Astrocyte (in vitro differentiated cells and primary cell): ENCODE measurements at regions not wholly inside any gene's neighbourhood (a gene's known extent, or its start where the extent isn't known, plus 50 kb on each side); places are given as distances from the start of the nearest gene placed in this dataset.

ENCODE experiments used
- CTCF ChIP-seq: IDR thresholded peaks from 2 replicates; pipeline ENCODE4 v1.5.1; 2011; ENCODE audit warnings: low read depth, mild to moderate bottlenecking, inconsistent platforms, low read length, moderate library complexity; ENCODE audit not compliant: insufficient read depth
- EZH2 ChIP-seq: IDR thresholded peaks from 2 replicates; pipeline ENCODE4 v1.6.1; 2012; ENCODE audit warnings: mild to moderate bottlenecking, low read length, inconsistent platforms; ENCODE audit not compliant: insufficient read depth

- TF ChIP-seq EZH2 (no peak), CTCF (no peak)
These were observed 172.3 kb downstream of the EPM2A start for GRCh38 chr6:145562771-145563615.
